Peyer's patch (tissue), 4 donors: ENCODE measurements at regions not wholly inside any gene's neighbourhood (a gene's known extent, or its start where the extent isn't known, plus 50 kb on each side); places are given as distances from the start of the nearest gene placed in this dataset.

Experiments
- CTCF ChIP-seq, 6 experiments: fragments of 450-650 bp in 4 of 6; fragments of 200-600 bp in 2 of 6; sonication (generic) in 1 of 6; IDR thresholded peaks; one replicate each; pipeline ENCODE4 v1.5.1; 2017 to 2019; ENCODE audit warnings: antibody characterized with exemption in 6 of 6, mild to moderate bottlenecking in 3 of 6, moderate library complexity in 1 of 6
- POLR2A ChIP-seq, 2 donors: fragments of 450-650 bp; IDR thresholded peaks; one replicate each; pipeline ENCODE4 v1.5.1; 2017; ENCODE audit warnings: antibody characterized with exemption in 2 of 2, mild to moderate bottlenecking in 2 of 2, moderate library complexity in 2 of 2

DNA sequence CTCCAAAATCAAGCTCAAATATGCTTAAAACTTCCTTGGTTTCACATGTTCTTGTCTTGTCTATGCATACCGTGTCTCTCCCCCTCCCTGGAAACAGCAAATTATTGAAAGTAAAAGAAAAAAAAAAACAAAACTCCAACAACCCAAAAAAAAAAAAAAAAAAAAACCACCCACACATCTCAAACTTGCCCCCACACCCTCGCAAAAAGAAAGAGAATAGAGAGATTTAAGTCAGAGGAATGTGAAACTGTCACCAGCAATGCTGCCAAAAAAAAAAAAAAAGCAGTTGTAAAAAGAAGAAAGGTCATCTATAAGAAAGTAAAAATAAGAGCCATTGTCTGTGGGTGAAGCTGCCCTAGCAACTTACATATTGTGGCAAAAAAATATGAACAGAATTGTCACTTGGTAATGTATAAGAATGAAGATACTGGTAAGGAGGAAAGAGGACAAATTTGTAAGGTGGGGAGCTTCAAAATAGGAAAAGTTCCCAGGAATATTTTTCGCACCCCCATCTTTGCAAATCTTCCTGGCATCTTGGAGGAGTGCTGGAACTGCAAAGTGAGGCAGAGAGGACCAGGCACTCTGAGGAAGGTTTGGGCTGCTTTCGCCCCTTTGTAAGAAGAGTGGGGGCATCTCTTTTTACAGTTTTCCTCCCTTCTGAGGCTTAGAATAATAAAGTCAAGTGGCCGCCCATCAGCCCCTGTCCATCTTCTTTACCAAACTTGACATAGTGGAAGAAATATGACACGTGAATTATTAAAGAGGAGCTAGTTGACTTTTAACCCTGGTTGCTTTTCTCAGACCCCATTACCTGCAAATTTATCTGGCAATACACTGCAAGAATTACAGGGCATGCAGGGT lies 81.8 kb downstream of the NR2F2 start:
- TF ChIP-seq CTCF (IDR thresholded peaks at IDR 0.05) (no peak), POLR2A (IDR thresholded peaks at IDR 0.05) (no peak)
